PFSK-1 (cell line): ENCODE measurements at regions not wholly inside any gene's neighbourhood (a gene's known extent, or its start where the extent isn't known, plus 50 kb on each side); places are given as distances from the start of the nearest gene placed in this dataset.

Experiments used
- POLR2AphosphoS5 ChIP-seq: IDR thresholded peaks from 2 replicates; pipeline ENCODE4 v1.6.1; 2012; ENCODE audit warnings: low read depth, mild to moderate bottlenecking, control low read depth, low read length, moderate library complexity
- SIN3A ChIP-seq: IDR thresholded peaks from 2 replicates; pipeline ENCODE4 v1.6.1; 2012; ENCODE audit warnings: mild to moderate bottlenecking, low read length, moderate library complexity, borderline replicate concordance; ENCODE audit not compliant: insufficient read depth
- TAF1 ChIP-seq: IDR thresholded peaks from 2 replicates; pipeline ENCODE4 v1.6.1; 2012; ENCODE audit warnings: low read length, control low read depth, borderline replicate concordance; ENCODE audit not compliant: insufficient read depth
- TF ChIP-seq, protein P1 (sequence below), 2 experiments: IDR thresholded peaks; 2 replicates each; pipeline versions ENCODE4 v1.6.1 to v1.8.0; 2011 to 2012; ENCODE audit warnings: low read depth in 2 of 2, low read length in 2 of 2, control low read depth in 1 of 2, inconsistent platforms in 1 of 2, mild to moderate bottlenecking in 1 of 2, moderate library complexity in 1 of 2; ENCODE audit not compliant: insufficient read depth in 1 of 2

DNA sequence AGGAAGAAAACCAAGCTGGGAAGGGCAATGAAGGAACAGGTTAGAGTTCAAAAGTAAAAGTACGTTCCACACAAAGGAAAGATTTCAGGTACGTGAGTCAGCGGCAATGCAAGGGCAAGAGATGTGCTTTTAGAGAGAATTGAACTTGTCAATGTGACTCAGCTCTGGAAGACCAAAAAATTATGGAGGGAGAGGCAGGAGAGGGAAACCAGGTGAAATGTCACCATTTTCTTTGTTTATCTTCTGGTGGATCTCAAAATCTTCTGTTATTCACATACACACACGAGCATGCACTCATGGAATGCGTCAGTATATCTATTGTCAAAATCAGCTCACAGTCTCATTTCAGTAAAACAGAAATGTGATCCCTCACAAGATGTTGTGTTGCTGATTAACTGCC, 148.8 kb upstream of the RFX3 start:
- TF ChIP-seq SIN3A, result no peak
- no peak for TF ChIP-seq POLR2AphosphoS5
- TF ChIP-seq, protein P1, sequence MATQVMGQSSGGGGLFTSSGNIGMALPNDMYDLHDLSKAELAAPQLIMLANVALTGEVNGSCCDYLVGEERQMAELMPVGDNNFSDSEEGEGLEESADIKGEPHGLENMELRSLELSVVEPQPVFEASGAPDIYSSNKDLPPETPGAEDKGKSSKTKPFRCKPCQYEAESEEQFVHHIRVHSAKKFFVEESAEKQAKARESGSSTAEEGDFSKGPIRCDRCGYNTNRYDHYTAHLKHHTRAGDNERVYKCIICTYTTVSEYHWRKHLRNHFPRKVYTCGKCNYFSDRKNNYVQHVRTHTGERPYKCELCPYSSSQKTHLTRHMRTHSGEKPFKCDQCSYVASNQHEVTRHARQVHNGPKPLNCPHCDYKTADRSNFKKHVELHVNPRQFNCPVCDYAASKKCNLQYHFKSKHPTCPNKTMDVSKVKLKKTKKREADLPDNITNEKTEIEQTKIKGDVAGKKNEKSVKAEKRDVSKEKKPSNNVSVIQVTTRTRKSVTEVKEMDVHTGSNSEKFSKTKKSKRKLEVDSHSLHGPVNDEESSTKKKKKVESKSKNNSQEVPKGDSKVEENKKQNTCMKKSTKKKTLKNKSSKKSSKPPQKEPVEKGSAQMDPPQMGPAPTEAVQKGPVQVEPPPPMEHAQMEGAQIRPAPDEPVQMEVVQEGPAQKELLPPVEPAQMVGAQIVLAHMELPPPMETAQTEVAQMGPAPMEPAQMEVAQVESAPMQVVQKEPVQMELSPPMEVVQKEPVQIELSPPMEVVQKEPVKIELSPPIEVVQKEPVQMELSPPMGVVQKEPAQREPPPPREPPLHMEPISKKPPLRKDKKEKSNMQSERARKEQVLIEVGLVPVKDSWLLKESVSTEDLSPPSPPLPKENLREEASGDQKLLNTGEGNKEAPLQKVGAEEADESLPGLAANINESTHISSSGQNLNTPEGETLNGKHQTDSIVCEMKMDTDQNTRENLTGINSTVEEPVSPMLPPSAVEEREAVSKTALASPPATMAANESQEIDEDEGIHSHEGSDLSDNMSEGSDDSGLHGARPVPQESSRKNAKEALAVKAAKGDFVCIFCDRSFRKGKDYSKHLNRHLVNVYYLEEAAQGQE (IDR thresholded peaks at IDR 0.05; ENCODE audit: insufficient read depth in 1 of 2, low read depth in 2 of 2, low read length in 2 of 2), result no peak
- TF ChIP-seq TAF1, result no peak
